Hepatocyte (in vitro differentiated cells): ENCODE measurements at regions not wholly inside any gene's neighbourhood (a gene's known extent, or its start where the extent isn't known, plus 50 kb on each side); places are given as distances from the start of the nearest gene placed in this dataset.

ENCODE experiments used
- DNase-seq: peaks from one replicate; pipeline ENCODE4 v3.0.0-alpha.2; 2016; ENCODE audit warnings: low spot score
- H2AFZ ChIP-seq: fragments of 200-600 bp; sonication (generic); 2 replicates; pipeline ENCODE4 v1.6.0; 2016; ENCODE audit warnings: antibody characterized with exemption, mild to moderate bottlenecking
- H3K27ac ChIP-seq: fragments of 200-600 bp; sonication (generic); 2 replicates; pipeline ENCODE4 v1.5.1; 2016; ENCODE audit warnings: mild to moderate bottlenecking
- H3K27me3 ChIP-seq: fragments of 200-600 bp; sonication (generic); 2 replicates; pipeline ENCODE4 v1.6.1; 2016
- H3K36me3 ChIP-seq: fragments of 200-600 bp; sonication (generic); replicated peaks from 2 replicates; pipeline ENCODE4 v1.5.1; 2016; ENCODE audit warnings: low read depth; ENCODE audit not compliant: insufficient read depth
- H3K4me1 ChIP-seq: fragments of 200-600 bp; sonication (generic); 2 replicates; pipeline ENCODE4 v1.5.1; 2016; ENCODE audit warnings: mild to moderate bottlenecking, moderate library complexity; ENCODE audit not compliant: insufficient read depth
- H3K4me2 ChIP-seq: fragments of 200-600 bp; sonication (generic); 2 replicates; pipeline ENCODE4 v1.6.0; 2016
- H3K4me3 ChIP-seq: fragments of 200-600 bp; sonication (generic); 2 replicates; pipeline ENCODE4 v1.5.1; 2016; ENCODE audit warnings: mild to moderate bottlenecking
- H3K79me2 ChIP-seq: fragments of 200-600 bp; sonication (generic); 2 replicates; pipeline ENCODE4 v1.6.0; 2017; ENCODE audit warnings: mild to moderate bottlenecking
- H3K9me2 ChIP-seq: fragments of 200-600 bp; sonication (generic); replicated peaks from 2 replicates; pipeline ENCODE4 v1.6.0; 2017; ENCODE audit warnings: mild to moderate bottlenecking; ENCODE audit not compliant: insufficient read depth
- H3K9me3 ChIP-seq: fragments of 200-600 bp; sonication (generic); 2 replicates; pipeline ENCODE4 v1.5.1; 2016; ENCODE audit warnings: low read depth, mild to moderate bottlenecking
- H4K20me1 ChIP-seq: fragments of 200-600 bp; sonication (generic); 2 replicates; pipeline ENCODE4 v1.6.0; 2016; ENCODE audit warnings: mild to moderate bottlenecking; ENCODE audit not compliant: insufficient read depth, poor library complexity, severe bottlenecking
- CTCF ChIP-seq: fragments of 200-600 bp; sonication (generic); IDR thresholded peaks from 2 replicates; pipeline ENCODE4 v1.5.1; 2016; ENCODE audit warnings: antibody characterized with exemption, mild to moderate bottlenecking; ENCODE audit not compliant: poor library complexity
- EZH2 ChIP-seq: fragments of 200-600 bp; sonication (generic); IDR thresholded peaks from 2 replicates; pipeline ENCODE4 v1.6.1; 2016; ENCODE audit warnings: antibody characterized with exemption, mild to moderate bottlenecking, borderline replicate concordance
- EZH2phosphoT487 ChIP-seq: fragments of 200-600 bp; sonication (generic); IDR thresholded peaks from one replicate; pipeline ENCODE4 v1.6.1; 2018; ENCODE audit warnings: antibody characterized with exemption, mild to moderate bottlenecking, low read depth, moderate library complexity; ENCODE audit not compliant: unreplicated experiment, severe bottlenecking
- WGBS: methylation state at CpG from one replicate; pipeline ENCODE4 v1.1.6; 2016; ENCODE audit warnings: low lambda C conversion rate; ENCODE audit errors: missing lambda C conversion rate; 5-methylcytosine and 5-hydroxymethylcytosine counted together

- TF ChIP-seq EZH2 = no peak
- no peak for TF ChIP-seq EZH2phosphoT487
- TF ChIP-seq CTCF = no peak
- no peaks in the 10 kb centered on the region for H3K4me1 ChIP-seq
- no peak overlapping the region for H2AFZ ChIP-seq
- H3K27me3 ChIP-seq = no peaks in the 10 kb centered on the region
- no peak overlapping the region for H3K4me2 ChIP-seq
- no peaks in the 10 kb centered on the region for H3K9me3 ChIP-seq
- H3K36me3 ChIP-seq = no peaks in the 10 kb centered on the region
- H3K9me2 ChIP-seq = no peaks in the 10 kb centered on the region
- H3K4me3 ChIP-seq = no peak overlapping the region
- DNase-seq = no peak
- H3K27ac ChIP-seq = no peak overlapping the region
- H4K20me1 ChIP-seq = no peaks in the 10 kb centered on the region
- H3K79me2 ChIP-seq = no peaks in the 10 kb centered on the region
- WGBS = 39% methylated on average over 2 of the region's 2 CpGs
These were observed 407.9 kb upstream of the CYLC2 start for GRCh38 chr9:102587281-102587680.

- H4K20me1 ChIP-seq = no peaks in the 10 kb centered on the region
- WGBS = 81% methylated on average over 3 of the region's 3 CpGs
- H3K27me3 ChIP-seq = no peaks in the 10 kb centered on the region
- H3K79me2 ChIP-seq = no peaks in the 10 kb centered on the region
- no peaks in the 10 kb centered on the region for H3K9me3 ChIP-seq
- H3K27ac ChIP-seq = no peak overlapping the region
- H3K4me2 ChIP-seq = no peak overlapping the region
- no peaks in the 10 kb centered on the region for H3K9me2 ChIP-seq
- no peak overlapping the region for H3K4me3 ChIP-seq
- DNase-seq = no peak
- no peaks in the 10 kb centered on the region for H3K36me3 ChIP-seq
- H2AFZ ChIP-seq = no peak overlapping the region
- H3K4me1 ChIP-seq = no peaks in the 10 kb centered on the region
- TF ChIP-seq EZH2 (no peak), EZH2phosphoT487 (no peak), CTCF (no peak)
These were observed 425.7 kb upstream of the CYLC2 start for GRCh38 chr9:102569436-102569835.

- DNase-seq = no peak
- Histone ChIP-seq H3K27me3 (no peaks in the 10 kb centered on the region), H3K4me3 (no peak overlapping the region), H3K9me2 (no peaks in the 10 kb centered on the region), H4K20me1 (no peaks in the 10 kb centered on the region), H2AFZ (no peak overlapping the region), H3K9me3 (no peaks in the 10 kb centered on the region), H3K4me1 (no peaks in the 10 kb centered on the region), H3K4me2 (no peak overlapping the region), H3K79me2 (no peaks in the 10 kb centered on the region), H3K27ac (no peak overlapping the region), H3K36me3 (no peaks in the 10 kb centered on the region)
- TF ChIP-seq CTCF (no peak), EZH2 (no peak), EZH2phosphoT487 (no peak)
- 76% methylated on average over 1 of the region's 1 CpG for WGBS
These were observed 443.8 kb upstream of the CYLC2 start for GRCh38 chr9:102551346-102551745.

- 81% methylated on average over 3 of the region's 3 CpGs for WGBS
These were observed 444.2 kb upstream of the CYLC2 start for GRCh38 chr9:102550886-102551285.

More at GRCh38 chr9:102550886-102551285, 444.2 kb upstream of the CYLC2 start:
- H3K4me1 ChIP-seq = no peaks in the 10 kb centered on the region
- H4K20me1 ChIP-seq = no peaks in the 10 kb centered on the region
- H3K27ac ChIP-seq = no peak overlapping the region
- no peaks in the 10 kb centered on the region for H3K9me3 ChIP-seq
- TF ChIP-seq CTCF (no peak), EZH2phosphoT487 (no peak)
- no peak overlapping the region for H3K4me2 ChIP-seq
- H3K79me2 ChIP-seq = no peaks in the 10 kb centered on the region
- H3K4me3 ChIP-seq = no peak overlapping the region
- no peak overlapping the region for H2AFZ ChIP-seq
- H3K36me3 ChIP-seq = no peaks in the 10 kb centered on the region
- no peaks in the 10 kb centered on the region for H3K27me3 ChIP-seq
- no peaks in the 10 kb centered on the region for H3K9me2 ChIP-seq
- no peak for DNase-seq
